PC-3 (cell line): ENCODE measurements at regions not wholly inside any gene's neighbourhood (a gene's known extent, or its start where the extent isn't known, plus 50 kb on each side); places are given as distances from the start of the nearest gene placed in this dataset.

Experiments used
- ATAC-seq: fragments of 200-7000 bp; cut with Tn5 transposase; 2 replicates; pipeline ENCODE4 v1.9.1; 2020; ENCODE audit warnings: mild to moderate bottlenecking, moderate library complexity
- BruUV-seq: library from RNA; stranded (reverse); fragments of 400-500 nt; replicated peaks from 2 replicates; lab custom pipeline; 2021; lab: Mats Ljungman, UMichigan
- CTCF ChIA-PET: fragments of 300-600 bp; sonication (Branson Sonifier 250); formaldehyde crosslinking; loops from one replicate; lab custom pipeline; 2022; ENCODE audit warnings: antibody characterized with exemption; lab: Charles Lee
- POLR2A ChIA-PET: fragments of 300-600 bp; sonication (Branson Sonifier 250); formaldehyde crosslinking; loops from one replicate; lab custom pipeline; 2022; ENCODE audit warnings: antibody characterized with exemption; ENCODE audit not compliant: unreplicated experiment; lab: Charles Lee
- DNase-seq: peaks from one replicate; pipeline ENCODE4 v3.0.0-alpha.2; 2015
- H2AFZ ChIP-seq: fragments of 300-600 bp; sonication (generic); 2 replicates; pipeline ENCODE4 v1.6.0; 2016; ENCODE audit warnings: antibody characterized with exemption, low read length
- H3F3A ChIP-seq: fragments of 300-600 bp; sonication (generic); one replicate; pipeline ENCODE4 v1.6.0; 2017; ENCODE audit warnings: antibody characterized with exemption, low read length, control low read depth, mild to moderate bottlenecking; ENCODE audit not compliant: unreplicated experiment
- H3K27ac ChIP-seq: fragments of 300-600 bp; sonication (generic); 2 replicates; pipeline ENCODE4 v1.5.1; 2016; ENCODE audit warnings: mild to moderate bottlenecking, low read length
- H3K27me3 ChIP-seq: fragments of 300-600 bp; sonication (generic); 2 replicates; pipeline ENCODE4 v1.6.1; 2016; ENCODE audit warnings: low read length, mixed read lengths
- H3K36me3 ChIP-seq: fragments of 300-600 bp; sonication (generic); 2 replicates; pipeline ENCODE4 v1.6.1; 2016; ENCODE audit warnings: low read depth, mixed run types, low read length, mixed read lengths
- H3K4me1 ChIP-seq: fragments of 300-600 bp; sonication (generic); 2 replicates; pipeline ENCODE4 v1.5.1; 2016; ENCODE audit warnings: low read length; ENCODE audit not compliant: insufficient read depth
- H3K4me2 ChIP-seq: fragments of 300-600 bp; sonication (generic); 2 replicates; pipeline ENCODE4 v1.6.0; 2016; ENCODE audit warnings: low read length
- H3K4me3 ChIP-seq: fragments of 300-600 bp; sonication (generic); 2 replicates; pipeline ENCODE4 v1.5.1; 2016; ENCODE audit warnings: mild to moderate bottlenecking, low read length, mixed read lengths
- H3K79me2 ChIP-seq: fragments of 300-600 bp; sonication (generic); 2 replicates; pipeline ENCODE4 v1.6.1; 2017; ENCODE audit warnings: low read length, mixed read lengths
- H3K9ac ChIP-seq: fragments of 300-600 bp; sonication (generic); 2 replicates; pipeline ENCODE4 v1.6.0; 2016; ENCODE audit warnings: mild to moderate bottlenecking, low read length
- H3K9me2 ChIP-seq: fragments of 300-600 bp; sonication (generic); replicated peaks from 2 replicates; pipeline ENCODE4 v1.6.1; 2016; ENCODE audit warnings: mixed run types, low read length, mixed read lengths
- H3K9me3 ChIP-seq: fragments of 300-600 bp; sonication (generic); 2 replicates; pipeline ENCODE4 v1.6.1; 2016; ENCODE audit warnings: low read length, mixed read lengths
- H4K20me1 ChIP-seq: fragments of 300-600 bp; sonication (generic); 2 replicates; pipeline ENCODE4 v1.6.1; 2016; ENCODE audit warnings: low read length, mixed read lengths
- EZH2 ChIP-seq: fragments of 300-600 bp; sonication (generic); IDR thresholded peaks from one replicate; pipeline ENCODE4 v1.6.1; 2017; ENCODE audit warnings: antibody characterized with exemption, mild to moderate bottlenecking, low read length; ENCODE audit not compliant: unreplicated experiment
- EZH2phosphoT487 ChIP-seq: fragments of 300-600 bp; sonication (generic); IDR thresholded peaks from 2 replicates; pipeline ENCODE4 v1.6.1; 2018; ENCODE audit warnings: mild to moderate bottlenecking, antibody characterized with exemption, low read length, borderline replicate concordance
- intact Hi-C: fragments of 100-400 bp; cut with micrococcal nuclease; formaldehyde crosslinking; loops from 2 replicates; pipeline ENCODE4 v1.9.0; 2023
- TF ChIP-seq, protein P1 (sequence below): fragments of 300-600 bp; sonication (generic); conservative IDR thresholded peaks from 2 replicates; pipeline ENCODE4 v1.5.1; 2017; ENCODE audit warnings: antibody characterized with exemption, low read depth, mild to moderate bottlenecking, low read length

- Histone ChIP-seq H3K4me1 (no peaks in the 10 kb centered on the region), H3K36me3 (no peaks in the 10 kb centered on the region), H3K27ac (no peak overlapping the region), H3K9me3 (no peaks in the 10 kb centered on the region), H3K79me2 (no peaks in the 10 kb centered on the region), H3K9me2 (no peaks in the 10 kb centered on the region), H3K9ac (no peak overlapping the region), H3K4me3 (no peak overlapping the region), H3F3A (no peaks in the 10 kb centered on the region), H3K27me3 (no peaks in the 10 kb centered on the region), H2AFZ (no peak overlapping the region), H3K4me2 (no peak overlapping the region), H4K20me1 (no peaks in the 10 kb centered on the region)
- intact Hi-C loops = no loop called here
- DNase-seq (no peak), ATAC-seq (no peak)
- BruUV-seq = no TSS peak
- TF ChIP-seq EZH2 (no peak), EZH2phosphoT487 (no peak)
- TF ChIP-seq, protein P1, sequence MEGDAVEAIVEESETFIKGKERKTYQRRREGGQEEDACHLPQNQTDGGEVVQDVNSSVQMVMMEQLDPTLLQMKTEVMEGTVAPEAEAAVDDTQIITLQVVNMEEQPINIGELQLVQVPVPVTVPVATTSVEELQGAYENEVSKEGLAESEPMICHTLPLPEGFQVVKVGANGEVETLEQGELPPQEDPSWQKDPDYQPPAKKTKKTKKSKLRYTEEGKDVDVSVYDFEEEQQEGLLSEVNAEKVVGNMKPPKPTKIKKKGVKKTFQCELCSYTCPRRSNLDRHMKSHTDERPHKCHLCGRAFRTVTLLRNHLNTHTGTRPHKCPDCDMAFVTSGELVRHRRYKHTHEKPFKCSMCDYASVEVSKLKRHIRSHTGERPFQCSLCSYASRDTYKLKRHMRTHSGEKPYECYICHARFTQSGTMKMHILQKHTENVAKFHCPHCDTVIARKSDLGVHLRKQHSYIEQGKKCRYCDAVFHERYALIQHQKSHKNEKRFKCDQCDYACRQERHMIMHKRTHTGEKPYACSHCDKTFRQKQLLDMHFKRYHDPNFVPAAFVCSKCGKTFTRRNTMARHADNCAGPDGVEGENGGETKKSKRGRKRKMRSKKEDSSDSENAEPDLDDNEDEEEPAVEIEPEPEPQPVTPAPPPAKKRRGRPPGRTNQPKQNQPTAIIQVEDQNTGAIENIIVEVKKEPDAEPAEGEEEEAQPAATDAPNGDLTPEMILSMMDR = no peak
- ChIA-PET POLR2A (no interaction called here), CTCF (no interaction called here)
Observed at GRCh38 chr22:27615408-27615807, 186.1 kb downstream of the MN1 start.

DNA sequence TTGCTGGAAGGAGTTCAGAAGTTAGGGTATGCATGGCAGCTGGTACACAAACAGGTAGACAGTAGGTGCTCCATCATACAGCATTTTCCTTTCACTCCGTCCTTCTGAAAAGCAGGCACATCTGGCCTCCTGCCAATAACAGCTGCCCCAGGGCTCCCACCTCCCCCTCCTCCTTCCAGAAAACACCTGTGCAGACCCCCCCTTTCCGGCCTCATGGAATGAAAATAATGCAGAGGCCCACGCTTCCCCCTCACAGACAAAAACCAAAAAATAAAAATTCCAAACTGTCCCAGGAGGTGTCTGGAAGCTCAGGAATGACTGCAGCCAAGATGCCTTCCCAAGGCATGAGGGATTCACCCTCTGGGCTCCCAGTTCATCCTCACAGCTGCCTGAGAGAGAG lies 185.5 kb downstream of the MN1 start:
- Histone ChIP-seq H3K79me2 (no peaks in the 10 kb centered on the region), H2AFZ (no peak overlapping the region), H4K20me1 (no peaks in the 10 kb centered on the region), H3K27ac (no peak overlapping the region), H3F3A (no peaks in the 10 kb centered on the region), H3K36me3 (no peaks in the 10 kb centered on the region), H3K9me3 (no peaks in the 10 kb centered on the region), H3K27me3 (no peaks in the 10 kb centered on the region), H3K4me3 (no peak overlapping the region), H3K9me2 (no peaks in the 10 kb centered on the region), H3K4me1 (no peaks in the 10 kb centered on the region; the same call in 1 of the 2 replicates), H3K9ac (no peak overlapping the region), H3K4me2 (no peak overlapping the region)
- TF ChIP-seq EZH2 (no peak), EZH2phosphoT487 (no peak)
- TF ChIP-seq, protein P1 = no peak
- DNase-seq = no peak
- CTCF ChIA-PET = no interaction called here
- ATAC-seq = no peak
- intact Hi-C loops = loop anchor here (2.0 kb wide), 1 partner anchor 211 kb away; no protein-coding TSS in a partner anchor
- POLR2A ChIA-PET = no interaction called here
- no TSS peak for BruUV-seq

DNA sequence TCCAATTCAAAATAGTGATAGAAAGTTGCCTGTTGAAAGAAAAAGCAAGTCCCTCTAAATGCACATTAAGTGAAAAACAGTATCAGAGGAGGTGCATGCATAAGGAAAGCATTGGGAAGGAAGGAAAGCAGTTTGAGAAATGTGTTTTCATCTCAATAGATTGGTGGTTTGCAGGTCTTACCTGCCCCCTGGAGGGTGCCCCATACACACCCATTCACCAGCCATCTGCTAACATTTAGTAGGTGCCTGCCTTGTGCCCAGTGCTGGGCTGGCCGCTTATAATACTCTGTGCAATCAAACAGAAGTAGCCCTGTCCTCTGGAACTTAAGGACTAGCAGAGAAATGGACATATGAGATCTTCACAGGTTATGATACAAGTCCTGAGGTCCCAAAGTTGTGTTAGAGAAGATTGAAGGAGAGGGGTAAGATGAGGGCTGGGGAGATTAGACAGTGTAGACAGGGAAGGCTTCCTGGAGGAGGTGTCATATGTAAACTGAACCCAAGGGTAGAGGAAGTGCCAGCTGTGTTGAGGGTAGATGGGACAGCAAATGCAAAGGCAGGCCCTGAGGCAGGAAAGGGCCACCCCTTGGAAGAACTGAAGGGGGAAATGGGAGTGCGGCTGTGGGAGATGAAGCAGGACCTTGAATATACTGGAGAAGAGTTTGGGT lies 184.2 kb downstream of the MN1 start:
- BruUV-seq = no TSS peak
- no peak overlapping the region for H3K4me3 ChIP-seq
- ATAC-seq (peak; percentile 29; the same call in 1 of the 2 replicates), DNase-seq (peak; percentile 19)
- CTCF ChIA-PET = no interaction called here
- intact Hi-C loops = loop anchor here (2.0 kb wide), 1 partner anchor 213 kb away; no protein-coding TSS in a partner anchor
- no peak overlapping the region for H3K9ac ChIP-seq
- no peaks in the 10 kb centered on the region for H3K9me3 ChIP-seq
- H3K36me3 ChIP-seq = no peaks in the 10 kb centered on the region
- POLR2A ChIA-PET = interaction anchor here (0.8 kb wide), 1 partner anchor 176 kb away, joined by 4 read pairs; no protein-coding TSS in a partner anchor
- TF ChIP-seq, protein P1 = peak; percentile 45
- TF ChIP-seq EZH2 (no peak), EZH2phosphoT487 (no peak)
- no peak overlapping the region for H3K4me2 ChIP-seq
- no peak overlapping the region for H3K27ac ChIP-seq
- no peaks in the 10 kb centered on the region; the same call in 1 of the 2 replicates for H3K4me1 ChIP-seq
- no peak overlapping the region for H2AFZ ChIP-seq
- no peaks in the 10 kb centered on the region for H3F3A ChIP-seq
- H3K27me3 ChIP-seq = no peaks in the 10 kb centered on the region
- H3K79me2 ChIP-seq = no peaks in the 10 kb centered on the region
- H4K20me1 ChIP-seq = no peaks in the 10 kb centered on the region
- H3K9me2 ChIP-seq = no peaks in the 10 kb centered on the region
